Transverse colon (tissue), 3 donors: ENCODE measurements at regions not wholly inside any gene's neighbourhood (a gene's known extent, or its start where the extent isn't known, plus 50 kb on each side); places are given as distances from the start of the nearest gene placed in this dataset.

Source experiments
- EP300 ChIP-seq: sonication (generic); formaldehyde crosslinking; IDR thresholded peaks from one replicate; pipeline ENCODE4 v1.6.1; 2017; ENCODE audit warnings: antibody characterized with exemption, low read depth
- TF ChIP-seq, protein P1 (sequence below), 5 experiments: fragments of 200-600 bp in 3 of 5; fragments of 450-650 bp in 2 of 5; sonication (generic) in 3 of 5; IDR thresholded peaks; 1 replicate in 2 of 5; 2 replicates in 3 of 5; pipeline ENCODE4 v1.5.1; 2016 to 2017; ENCODE audit warnings: antibody characterized with exemption in 5 of 5, inconsistent platforms in 3 of 5, mild to moderate bottlenecking in 2 of 5, moderate library complexity in 1 of 5

DNA sequence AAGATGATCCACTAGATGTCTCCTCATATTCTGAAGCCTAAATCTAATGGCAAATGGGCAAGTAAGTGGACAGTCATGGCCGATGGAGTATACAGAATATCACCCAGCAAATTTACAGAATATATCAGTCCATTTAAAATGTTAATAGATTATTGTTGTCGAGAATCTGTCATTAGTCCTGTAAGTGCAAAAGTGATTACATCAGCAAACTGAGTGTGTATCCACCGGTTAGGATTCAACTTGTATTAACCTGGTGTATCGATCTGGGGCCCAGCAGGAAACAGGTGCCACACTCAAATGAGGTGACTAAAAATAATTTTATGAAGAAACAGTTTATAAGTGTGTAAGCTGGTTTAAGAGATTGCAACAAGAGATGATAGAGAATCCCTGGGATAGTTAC lies 367.9 kb upstream of the FAM47C start:
- TF ChIP-seq, protein P1, sequence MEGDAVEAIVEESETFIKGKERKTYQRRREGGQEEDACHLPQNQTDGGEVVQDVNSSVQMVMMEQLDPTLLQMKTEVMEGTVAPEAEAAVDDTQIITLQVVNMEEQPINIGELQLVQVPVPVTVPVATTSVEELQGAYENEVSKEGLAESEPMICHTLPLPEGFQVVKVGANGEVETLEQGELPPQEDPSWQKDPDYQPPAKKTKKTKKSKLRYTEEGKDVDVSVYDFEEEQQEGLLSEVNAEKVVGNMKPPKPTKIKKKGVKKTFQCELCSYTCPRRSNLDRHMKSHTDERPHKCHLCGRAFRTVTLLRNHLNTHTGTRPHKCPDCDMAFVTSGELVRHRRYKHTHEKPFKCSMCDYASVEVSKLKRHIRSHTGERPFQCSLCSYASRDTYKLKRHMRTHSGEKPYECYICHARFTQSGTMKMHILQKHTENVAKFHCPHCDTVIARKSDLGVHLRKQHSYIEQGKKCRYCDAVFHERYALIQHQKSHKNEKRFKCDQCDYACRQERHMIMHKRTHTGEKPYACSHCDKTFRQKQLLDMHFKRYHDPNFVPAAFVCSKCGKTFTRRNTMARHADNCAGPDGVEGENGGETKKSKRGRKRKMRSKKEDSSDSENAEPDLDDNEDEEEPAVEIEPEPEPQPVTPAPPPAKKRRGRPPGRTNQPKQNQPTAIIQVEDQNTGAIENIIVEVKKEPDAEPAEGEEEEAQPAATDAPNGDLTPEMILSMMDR (IDR thresholded peaks at IDR 0.05): no peak
- TF ChIP-seq EP300: no peak
